SK-N-SH treated with all-trans-retinoic acid at 6 μM for 48 hours (cell line): ENCODE measurements at regions not wholly inside any gene's neighbourhood (a gene's known extent, or its start where the extent isn't known, plus 50 kb on each side); places are given as distances from the start of the nearest gene placed in this dataset.

Experiments used
- ATAC-seq: fragments of 200-7000 bp; cut with Tn5 transposase; 3 replicates; pipeline ENCODE4 v1.9.1; 2020; ENCODE audit warnings: mild to moderate bottlenecking, moderate library complexity
- ARNTL ChIP-seq: fragments of 450-650 bp; formaldehyde crosslinking; IDR thresholded peaks from 2 replicates; pipeline ENCODE4 v1.5.0; 2020; ENCODE audit warnings: low read depth, mild to moderate bottlenecking, moderate library complexity, borderline replicate concordance
- BACH2 ChIP-seq: fragments of 250-450 bp; sonication (Bioruptor Pico); IDR thresholded peaks from 2 replicates; pipeline ENCODE4 v1.9.0; 2021; ENCODE audit warnings: mild to moderate bottlenecking, borderline replicate concordance
- CSDC2 ChIP-seq: fragments of 250-450 bp; sonication (Bioruptor Pico); IDR thresholded peaks from 2 replicates; pipeline ENCODE4 v1.5.0; 2020; ENCODE audit warnings: mild to moderate bottlenecking, moderate library complexity
- CSRNP3 ChIP-seq: fragments of 250-450 bp; sonication (Bioruptor Pico); IDR thresholded peaks from 2 replicates; pipeline ENCODE4 v1.5.1; 2021; ENCODE audit warnings: mild to moderate bottlenecking, moderate library complexity
- GLIS3 ChIP-seq: fragments of 250-450 bp; sonication (Bioruptor Pico); IDR thresholded peaks from 2 replicates; pipeline ENCODE4 v1.5.0; 2020; ENCODE audit warnings: mild to moderate bottlenecking, moderate library complexity
- ISL1 ChIP-seq: fragments of 250-450 bp; sonication (Bioruptor Pico); IDR thresholded peaks from 2 replicates; pipeline ENCODE4 v2.1.2; 2022; ENCODE audit warnings: mild to moderate bottlenecking, moderate library complexity
- OSR1 ChIP-seq: fragments of 250-450 bp; sonication (Bioruptor Pico); IDR thresholded peaks from 2 replicates; pipeline ENCODE4 v1.8.0; 2022; ENCODE audit warnings: moderate library complexity, mild to moderate bottlenecking, inconsistent platforms
- PPARA ChIP-seq: fragments of 250-450 bp; sonication (Bioruptor Pico); IDR thresholded peaks from 2 replicates; pipeline ENCODE4 v1.5.0; 2020; ENCODE audit warnings: mild to moderate bottlenecking, borderline replicate concordance
- RARB ChIP-seq: fragments of 250-450 bp; sonication (Bioruptor Pico); IDR thresholded peaks from 2 replicates; pipeline ENCODE4 v1.8.0; 2021; ENCODE audit warnings: mild to moderate bottlenecking, moderate library complexity
- SNAI2 ChIP-seq: fragments of 250-450 bp; sonication (Bioruptor Pico); IDR thresholded peaks from 2 replicates; pipeline ENCODE4 v1.5.0; 2020; ENCODE audit warnings: mild to moderate bottlenecking, moderate library complexity
- TCF4 ChIP-seq: fragments of 250-450 bp; sonication (Bioruptor Pico); IDR thresholded peaks from 2 replicates; pipeline ENCODE4 v1.8.0; 2021; ENCODE audit warnings: mild to moderate bottlenecking, moderate library complexity, borderline replicate concordance
- ZC3H10 ChIP-seq: fragments of 250-450 bp; sonication (Bioruptor Pico); IDR thresholded peaks from 2 replicates; pipeline ENCODE4 v1.5.1; 2021; ENCODE audit warnings: mild to moderate bottlenecking, moderate library complexity
- ZFP3 ChIP-seq: fragments of 250-450 bp; sonication (Bioruptor Pico); IDR thresholded peaks from 2 replicates; pipeline ENCODE4 v1.5.0; 2020; ENCODE audit warnings: mild to moderate bottlenecking, moderate library complexity
- ZFP30 ChIP-seq: fragments of 450-650 bp; formaldehyde crosslinking; IDR thresholded peaks from 2 replicates; pipeline ENCODE4 v1.5.0; 2022; ENCODE audit warnings: mild to moderate bottlenecking, moderate library complexity
- ZNF565 ChIP-seq: fragments of 450-650 bp; formaldehyde crosslinking; conservative IDR thresholded peaks from 2 replicates; pipeline ENCODE4 v1.5.0; 2020; ENCODE audit warnings: low read depth, mild to moderate bottlenecking, moderate library complexity
- ZNF70 ChIP-seq: fragments of 450-650 bp; formaldehyde crosslinking; IDR thresholded peaks from 2 replicates; pipeline ENCODE4 v1.5.0; 2020; ENCODE audit warnings: mild to moderate bottlenecking, moderate library complexity
- ZNF8 ChIP-seq: fragments of 450-650 bp; formaldehyde crosslinking; IDR thresholded peaks from 2 replicates; pipeline ENCODE4 v1.5.0; 2020; ENCODE audit warnings: mild to moderate bottlenecking, moderate library complexity
- TF ChIP-seq, protein P1 (sequence below): fragments of 250-450 bp; sonication (Bioruptor Pico); IDR thresholded peaks from 2 replicates; pipeline ENCODE4 v1.5.0; 2020; ENCODE audit warnings: mild to moderate bottlenecking, moderate library complexity
- TF ChIP-seq, protein P2 (sequence below): fragments of 250-450 bp; sonication (Bioruptor Pico); IDR thresholded peaks from 2 replicates; pipeline ENCODE4 v1.5.1; 2020; ENCODE audit warnings: low read depth, mild to moderate bottlenecking, moderate library complexity
- TF ChIP-seq, protein P3 (sequence below): fragments of 250-450 bp; sonication (Bioruptor Pico); IDR thresholded peaks from 2 replicates; pipeline ENCODE4 v1.8.0; 2021; ENCODE audit warnings: low read depth, mild to moderate bottlenecking, moderate library complexity, borderline replicate concordance

DNA sequence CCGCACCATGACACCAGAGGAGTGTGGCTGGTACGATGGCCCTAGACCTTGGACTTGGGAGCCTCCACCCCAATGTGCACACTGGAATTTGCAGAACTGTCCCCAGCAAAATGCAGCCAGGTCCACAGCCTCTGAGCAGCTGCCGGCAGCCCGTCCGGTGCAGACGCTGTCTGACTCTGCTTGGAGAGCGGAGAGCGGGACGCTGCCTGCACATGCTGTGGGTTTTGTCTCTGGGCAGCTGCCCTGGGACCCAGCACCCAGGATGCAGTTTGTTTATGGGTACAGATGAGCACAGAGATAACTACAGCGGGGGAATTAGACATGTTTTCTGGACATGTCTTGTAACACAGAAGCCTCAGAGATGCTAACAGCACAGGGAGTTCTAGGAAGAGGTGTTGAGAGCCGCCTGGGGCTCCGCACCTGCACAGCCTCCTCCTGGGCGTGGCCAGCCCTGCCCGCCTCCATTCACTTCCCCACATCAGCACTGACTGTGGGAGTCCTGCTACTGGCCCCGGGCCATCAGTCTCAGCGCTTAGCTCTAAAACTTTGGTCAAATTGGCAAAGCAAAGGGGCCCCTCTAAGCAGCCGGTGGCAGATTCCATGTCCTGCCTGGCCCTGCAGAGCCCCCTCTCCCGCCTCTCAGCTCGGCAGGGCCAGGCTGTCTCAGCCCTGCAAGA is 159.6 kb downstream of the IRX2 start:
- no peak for ATAC-seq
- TF ChIP-seq GLIS3 (CRISPR knock-in tag) (no peak), CSDC2 (CRISPR knock-in tag) (no peak), OSR1 (CRISPR knock-in tag) (no peak), ZC3H10 (CRISPR knock-in tag) (no peak), ZFP3 (CRISPR knock-in tag) (no peak)
- TF ChIP-seq, protein P1, sequence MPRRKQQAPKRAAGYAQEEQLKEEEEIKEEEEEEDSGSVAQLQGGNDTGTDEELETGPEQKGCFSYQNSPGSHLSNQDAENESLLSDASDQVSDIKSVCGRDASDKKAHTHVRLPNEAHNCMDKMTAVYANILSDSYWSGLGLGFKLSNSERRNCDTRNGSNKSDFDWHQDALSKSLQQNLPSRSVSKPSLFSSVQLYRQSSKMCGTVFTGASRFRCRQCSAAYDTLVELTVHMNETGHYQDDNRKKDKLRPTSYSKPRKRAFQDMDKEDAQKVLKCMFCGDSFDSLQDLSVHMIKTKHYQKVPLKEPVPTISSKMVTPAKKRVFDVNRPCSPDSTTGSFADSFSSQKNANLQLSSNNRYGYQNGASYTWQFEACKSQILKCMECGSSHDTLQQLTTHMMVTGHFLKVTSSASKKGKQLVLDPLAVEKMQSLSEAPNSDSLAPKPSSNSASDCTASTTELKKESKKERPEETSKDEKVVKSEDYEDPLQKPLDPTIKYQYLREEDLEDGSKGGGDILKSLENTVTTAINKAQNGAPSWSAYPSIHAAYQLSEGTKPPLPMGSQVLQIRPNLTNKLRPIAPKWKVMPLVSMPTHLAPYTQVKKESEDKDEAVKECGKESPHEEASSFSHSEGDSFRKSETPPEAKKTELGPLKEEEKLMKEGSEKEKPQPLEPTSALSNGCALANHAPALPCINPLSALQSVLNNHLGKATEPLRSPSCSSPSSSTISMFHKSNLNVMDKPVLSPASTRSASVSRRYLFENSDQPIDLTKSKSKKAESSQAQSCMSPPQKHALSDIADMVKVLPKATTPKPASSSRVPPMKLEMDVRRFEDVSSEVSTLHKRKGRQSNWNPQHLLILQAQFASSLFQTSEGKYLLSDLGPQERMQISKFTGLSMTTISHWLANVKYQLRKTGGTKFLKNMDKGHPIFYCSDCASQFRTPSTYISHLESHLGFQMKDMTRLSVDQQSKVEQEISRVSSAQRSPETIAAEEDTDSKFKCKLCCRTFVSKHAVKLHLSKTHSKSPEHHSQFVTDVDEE = no peak

DNA sequence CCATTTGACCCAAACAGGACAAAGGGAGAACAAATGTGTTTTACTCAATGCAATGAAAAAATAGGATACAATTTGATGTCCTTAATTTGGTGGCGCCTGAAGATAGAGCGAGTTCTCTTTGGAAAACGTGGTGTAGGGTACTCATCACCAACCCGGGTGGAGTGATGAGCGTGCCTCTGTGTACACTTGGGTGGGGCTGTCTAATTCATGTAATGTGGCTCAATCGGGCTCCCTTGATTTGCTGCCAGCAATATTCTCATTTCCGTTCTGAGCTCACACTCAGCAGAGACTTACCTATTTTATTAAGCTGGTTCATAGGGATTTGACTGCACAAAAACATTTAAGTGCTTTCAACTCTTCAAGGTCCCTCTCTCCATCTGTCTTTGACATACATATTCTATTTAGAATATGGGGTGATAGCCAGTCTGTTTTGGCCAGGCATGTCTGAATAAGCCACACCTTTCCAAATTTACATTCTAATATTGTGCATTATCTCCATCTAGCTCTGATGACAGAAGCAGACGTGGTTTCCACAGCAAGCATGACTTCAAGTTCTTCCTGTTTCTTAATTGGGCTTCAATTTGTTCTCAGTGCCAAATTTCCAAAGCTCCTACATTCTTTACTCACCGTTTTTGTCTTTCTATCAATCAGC is 162.5 kb downstream of the IRX2 start:
- no peak for ATAC-seq
- TF ChIP-seq BACH2 = no peak
- no peak for TF ChIP-seq PPARA (CRISPR knock-in tag)
- TF ChIP-seq, protein P2, sequence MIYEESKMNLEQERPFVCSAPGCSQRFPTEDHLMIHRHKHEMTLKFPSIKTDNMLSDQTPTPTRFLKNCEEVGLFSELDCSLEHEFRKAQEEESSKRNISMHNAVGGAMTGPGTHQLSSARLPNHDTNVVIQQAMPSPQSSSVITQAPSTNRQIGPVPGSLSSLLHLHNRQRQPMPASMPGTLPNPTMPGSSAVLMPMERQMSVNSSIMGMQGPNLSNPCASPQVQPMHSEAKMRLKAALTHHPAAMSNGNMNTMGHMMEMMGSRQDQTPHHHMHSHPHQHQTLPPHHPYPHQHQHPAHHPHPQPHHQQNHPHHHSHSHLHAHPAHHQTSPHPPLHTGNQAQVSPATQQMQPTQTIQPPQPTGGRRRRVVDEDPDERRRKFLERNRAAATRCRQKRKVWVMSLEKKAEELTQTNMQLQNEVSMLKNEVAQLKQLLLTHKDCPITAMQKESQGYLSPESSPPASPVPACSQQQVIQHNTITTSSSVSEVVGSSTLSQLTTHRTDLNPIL (CRISPR knock-in tag) = no peak
- TF ChIP-seq ZNF565 (CRISPR knock-in tag) = no peak
- TF ChIP-seq TCF4 = no peak
- TF ChIP-seq, protein P1 = no peak
- TF ChIP-seq ZFP3 (CRISPR knock-in tag) = no peak
- no peak for TF ChIP-seq ZNF8
- TF ChIP-seq RARB (CRISPR knock-in tag) = no peak
- no peak for TF ChIP-seq ARNTL (CRISPR knock-in tag)
- no peak for TF ChIP-seq ZNF70 (CRISPR knock-in tag)
- no peak for TF ChIP-seq ISL1 (CRISPR knock-in tag)
- TF ChIP-seq CSDC2 (CRISPR knock-in tag) = no peak
- TF ChIP-seq GLIS3 (CRISPR knock-in tag) = no peak
- TF ChIP-seq CSRNP3 = no peak
- TF ChIP-seq SNAI2 (CRISPR knock-in tag) = no peak
- TF ChIP-seq ZFP30 (CRISPR knock-in tag) = no peak
- TF ChIP-seq, protein P3, sequence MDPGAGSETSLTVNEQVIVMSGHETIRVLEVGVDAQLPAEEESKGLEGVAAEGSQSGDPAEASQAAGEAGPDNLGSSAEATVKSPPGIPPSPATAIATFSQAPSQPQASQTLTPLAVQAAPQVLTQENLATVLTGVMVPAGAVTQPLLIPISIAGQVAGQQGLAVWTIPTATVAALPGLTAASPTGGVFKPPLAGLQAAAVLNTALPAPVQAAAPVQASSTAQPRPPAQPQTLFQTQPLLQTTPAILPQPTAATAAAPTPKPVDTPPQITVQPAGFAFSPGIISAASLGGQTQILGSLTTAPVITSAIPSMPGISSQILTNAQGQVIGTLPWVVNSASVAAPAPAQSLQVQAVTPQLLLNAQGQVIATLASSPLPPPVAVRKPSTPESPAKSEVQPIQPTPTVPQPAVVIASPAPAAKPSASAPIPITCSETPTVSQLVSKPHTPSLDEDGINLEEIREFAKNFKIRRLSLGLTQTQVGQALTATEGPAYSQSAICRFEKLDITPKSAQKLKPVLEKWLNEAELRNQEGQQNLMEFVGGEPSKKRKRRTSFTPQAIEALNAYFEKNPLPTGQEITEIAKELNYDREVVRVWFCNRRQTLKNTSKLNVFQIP (CRISPR knock-in tag) = no peak
- TF ChIP-seq OSR1 (CRISPR knock-in tag) = no peak
- TF ChIP-seq ZC3H10 (CRISPR knock-in tag) = no peak
